Progenitor cell of endocrine pancreas (in vitro differentiated cells): ENCODE measurements at regions not wholly inside any gene's neighbourhood (a gene's known extent, or its start where the extent isn't known, plus 50 kb on each side); places are given as distances from the start of the nearest gene placed in this dataset.

ENCODE experiments used
- DNase-seq: peaks from one replicate; pipeline ENCODE4 v3.0.0; 2021; ENCODE audit warnings: low spot score; ENCODE audit not compliant: unreplicated experiment
- H3K27ac Mint-ChIP-seq: 2 replicates; pipeline ENCODE4 v1.8.0; 2021; ENCODE audit warnings: mild to moderate bottlenecking, moderate library complexity, mixed read lengths
- H3K27me3 Mint-ChIP-seq: 2 replicates; pipeline ENCODE4 v1.8.0; 2021; ENCODE audit warnings: mixed read lengths
- H3K36me3 Mint-ChIP-seq: 2 replicates; pipeline ENCODE4 v1.8.0; 2022; ENCODE audit warnings: mixed read lengths; ENCODE audit not compliant: insufficient read depth
- H3K4me1 Mint-ChIP-seq: 2 replicates; pipeline ENCODE4 v1.8.0; 2021; ENCODE audit warnings: low read depth, mixed read lengths
- H3K4me3 Mint-ChIP-seq: 2 replicates; pipeline ENCODE4 v1.8.0; 2021; ENCODE audit warnings: low read depth, mild to moderate bottlenecking, moderate library complexity, mixed read lengths
- H3K9me3 Mint-ChIP-seq: 2 replicates; pipeline ENCODE4 v1.8.0; 2021; ENCODE audit warnings: low read depth, mixed read lengths
- TF ChIP-seq, protein P1 (sequence below): fragments of 200-600 bp; sonication (generic); IDR thresholded peaks from one replicate; pipeline ENCODE4 v1.5.0; 2021; ENCODE audit warnings: antibody characterized with exemption, mild to moderate bottlenecking; ENCODE audit not compliant: unreplicated experiment

DNA sequence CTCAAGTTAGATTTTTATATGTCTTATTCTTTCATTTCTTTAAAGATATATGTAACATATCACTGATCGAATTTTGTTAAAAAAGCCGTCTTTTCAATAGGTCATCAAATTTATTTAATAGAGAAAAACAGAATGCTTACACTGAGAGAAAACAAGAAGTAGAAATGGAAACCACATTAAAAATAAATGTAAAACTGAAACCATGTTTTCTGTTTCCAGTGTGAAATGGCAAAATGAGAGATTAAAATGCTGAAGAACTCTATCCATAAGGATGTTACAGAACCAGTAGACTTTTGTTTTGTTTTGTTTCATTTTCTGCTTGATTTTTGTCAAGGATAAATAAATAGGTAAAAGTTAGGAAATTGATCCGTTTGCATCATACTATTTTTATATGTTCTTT, 210.1 kb downstream of the PRDM9 start:
- H3K36me3 Mint-ChIP-seq = no peaks in the 10 kb centered on the region
- no peaks in the 10 kb centered on the region for H3K27me3 Mint-ChIP-seq
- TF ChIP-seq, protein P1, sequence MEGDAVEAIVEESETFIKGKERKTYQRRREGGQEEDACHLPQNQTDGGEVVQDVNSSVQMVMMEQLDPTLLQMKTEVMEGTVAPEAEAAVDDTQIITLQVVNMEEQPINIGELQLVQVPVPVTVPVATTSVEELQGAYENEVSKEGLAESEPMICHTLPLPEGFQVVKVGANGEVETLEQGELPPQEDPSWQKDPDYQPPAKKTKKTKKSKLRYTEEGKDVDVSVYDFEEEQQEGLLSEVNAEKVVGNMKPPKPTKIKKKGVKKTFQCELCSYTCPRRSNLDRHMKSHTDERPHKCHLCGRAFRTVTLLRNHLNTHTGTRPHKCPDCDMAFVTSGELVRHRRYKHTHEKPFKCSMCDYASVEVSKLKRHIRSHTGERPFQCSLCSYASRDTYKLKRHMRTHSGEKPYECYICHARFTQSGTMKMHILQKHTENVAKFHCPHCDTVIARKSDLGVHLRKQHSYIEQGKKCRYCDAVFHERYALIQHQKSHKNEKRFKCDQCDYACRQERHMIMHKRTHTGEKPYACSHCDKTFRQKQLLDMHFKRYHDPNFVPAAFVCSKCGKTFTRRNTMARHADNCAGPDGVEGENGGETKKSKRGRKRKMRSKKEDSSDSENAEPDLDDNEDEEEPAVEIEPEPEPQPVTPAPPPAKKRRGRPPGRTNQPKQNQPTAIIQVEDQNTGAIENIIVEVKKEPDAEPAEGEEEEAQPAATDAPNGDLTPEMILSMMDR = no peak
- peaks cover 2% of the 10 kb centered on the region for H3K4me1 Mint-ChIP-seq
- H3K9me3 Mint-ChIP-seq = peaks cover 16% of the 10 kb centered on the region
- no peak overlapping the region for H3K4me3 Mint-ChIP-seq
- H3K27ac Mint-ChIP-seq = no peak overlapping the region
- DNase-seq = no peak

DNA sequence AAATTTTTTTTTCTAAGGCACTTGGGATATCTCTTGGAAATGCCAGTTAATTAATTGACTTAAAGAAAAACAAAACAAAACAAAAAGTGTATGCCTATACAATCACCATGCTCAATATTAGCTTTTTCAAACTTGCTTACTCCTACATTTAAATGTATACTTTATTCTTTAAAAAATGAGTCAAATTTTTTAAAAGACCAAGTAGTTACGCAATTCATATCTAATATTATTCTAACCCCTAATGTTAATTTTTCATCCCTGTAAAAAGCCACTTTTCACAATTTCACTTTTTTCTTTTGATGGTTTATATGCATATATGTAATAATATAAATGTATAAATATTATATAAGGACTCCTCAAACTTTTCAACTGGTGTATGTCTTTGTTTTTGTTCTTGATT, 211.2 kb downstream of the PRDM9 start:
- no peak for DNase-seq
- Mint-ChIP-seq H3K27me3 (no peaks in the 10 kb centered on the region), H3K36me3 (no peaks in the 10 kb centered on the region), H3K9me3 (peaks cover 11% of the 10 kb centered on the region), H3K27ac (no peak overlapping the region), H3K4me3 (no peak overlapping the region), H3K4me1 (peaks cover 2% of the 10 kb centered on the region)
- TF ChIP-seq, protein P1 = no peak

GRCh38 chr5:23721336-23721735, 213.9 kb downstream of the PRDM9 start:
- no peak for DNase-seq
- TF ChIP-seq, protein P1 = no peak
- no peaks in the 10 kb centered on the region for H3K9me3 Mint-ChIP-seq
- no peak overlapping the region for H3K4me3 Mint-ChIP-seq
- H3K4me1 Mint-ChIP-seq = no peaks in the 10 kb centered on the region
- no peak overlapping the region for H3K27ac Mint-ChIP-seq
- H3K27me3 Mint-ChIP-seq = no peaks in the 10 kb centered on the region
- no peaks in the 10 kb centered on the region for H3K36me3 Mint-ChIP-seq

DNA sequence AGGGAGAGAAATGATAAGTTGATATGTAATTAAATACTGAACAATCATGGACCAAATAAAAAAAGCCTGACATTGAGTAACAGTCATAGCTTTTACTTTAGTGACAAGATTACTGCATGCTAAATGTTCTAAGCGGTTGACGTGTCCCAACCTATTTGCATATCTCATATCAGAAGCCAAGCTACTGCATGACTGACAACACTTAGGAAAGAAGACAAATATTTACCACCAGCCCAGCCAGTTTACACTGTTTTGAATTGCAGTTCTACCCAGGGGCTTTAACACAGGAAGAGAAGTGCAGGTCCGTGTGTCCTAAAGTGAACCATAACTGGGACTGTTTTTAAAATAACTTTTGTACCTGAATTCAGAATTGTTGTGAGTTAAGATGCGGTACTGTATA, 219.9 kb downstream of the PRDM9 start:
- no peaks in the 10 kb centered on the region for H3K9me3 Mint-ChIP-seq
- TF ChIP-seq, protein P1 = no peak
- no peaks in the 10 kb centered on the region for H3K27me3 Mint-ChIP-seq
- peaks cover 23% of the 10 kb centered on the region for H3K4me1 Mint-ChIP-seq
- H3K36me3 Mint-ChIP-seq = no peaks in the 10 kb centered on the region
- peak overlapping the region; percentile 19 for H3K27ac Mint-ChIP-seq
- DNase-seq = no peak
- H3K4me3 Mint-ChIP-seq = no peak overlapping the region

DNA sequence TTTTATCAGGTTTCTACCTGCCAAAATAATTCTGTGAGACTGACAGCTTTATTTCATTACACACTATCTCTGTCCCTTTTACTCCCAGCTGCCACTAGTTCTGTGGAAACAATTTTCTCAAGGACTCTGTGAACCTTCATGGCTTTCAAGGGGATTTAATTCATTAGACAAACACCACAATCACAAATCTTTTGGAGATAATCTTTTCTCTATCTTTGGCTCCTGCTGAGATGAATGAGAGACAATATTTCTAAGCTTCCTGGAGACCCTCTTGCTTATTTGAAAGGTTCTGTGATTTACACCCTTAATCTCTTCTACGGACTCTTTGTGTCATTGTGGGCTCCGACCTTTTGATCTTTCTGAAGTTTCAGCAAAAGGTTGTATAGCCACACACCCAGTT, 222.6 kb downstream of the PRDM9 start:
- no peaks in the 10 kb centered on the region for H3K27me3 Mint-ChIP-seq
- DNase-seq = no peak
- no peak overlapping the region for H3K27ac Mint-ChIP-seq
- H3K4me3 Mint-ChIP-seq = no peak overlapping the region
- TF ChIP-seq, protein P1 = no peak
- H3K9me3 Mint-ChIP-seq = peaks cover 3% of the 10 kb centered on the region
- H3K36me3 Mint-ChIP-seq = no peaks in the 10 kb centered on the region
- H3K4me1 Mint-ChIP-seq = peaks cover 23% of the 10 kb centered on the region
